Erythroblast (primary cell): ENCODE measurements at regions not wholly inside any gene's neighbourhood (a gene's known extent, or its start where the extent isn't known, plus 50 kb on each side); places are given as distances from the start of the nearest gene placed in this dataset.

ENCODE experiments used
- GATA1 ChIP-seq: IDR thresholded peaks from 2 replicates; pipeline ENCODE4 v1.6.1; 2011; ENCODE audit warnings: low read depth, mild to moderate bottlenecking, control low read depth, low read length, moderate library complexity
- POLR2A ChIP-seq: IDR thresholded peaks from 2 replicates; pipeline ENCODE4 v1.6.1; 2011; ENCODE audit warnings: mild to moderate bottlenecking, low read length

DNA sequence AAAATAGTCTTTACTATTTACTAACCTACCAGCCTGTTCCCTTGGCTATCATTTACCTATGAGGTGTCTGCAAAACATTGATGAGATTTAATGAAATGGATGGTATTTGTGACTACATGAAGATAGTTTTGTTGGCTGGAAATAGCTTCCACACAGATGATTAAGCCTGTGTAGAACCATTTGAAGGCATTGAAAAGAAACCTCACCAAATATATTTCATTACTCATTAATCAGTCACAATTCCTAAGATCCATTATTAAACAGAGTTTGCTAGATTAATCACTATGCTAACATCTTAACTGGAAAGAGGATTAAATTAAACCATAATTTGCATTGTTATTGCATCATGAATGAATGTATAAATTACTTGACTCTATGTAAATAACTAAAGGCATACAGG, 560.3 kb downstream of the BMP2 start:
- no peak for TF ChIP-seq POLR2A
- TF ChIP-seq GATA1: no peak
